ENCODE measurements at regions not wholly inside any gene's neighbourhood (a gene's known extent, or its start where the extent isn't known, plus 50 kb on each side); places are given as distances from the start of the nearest gene placed in this dataset.

DNA sequence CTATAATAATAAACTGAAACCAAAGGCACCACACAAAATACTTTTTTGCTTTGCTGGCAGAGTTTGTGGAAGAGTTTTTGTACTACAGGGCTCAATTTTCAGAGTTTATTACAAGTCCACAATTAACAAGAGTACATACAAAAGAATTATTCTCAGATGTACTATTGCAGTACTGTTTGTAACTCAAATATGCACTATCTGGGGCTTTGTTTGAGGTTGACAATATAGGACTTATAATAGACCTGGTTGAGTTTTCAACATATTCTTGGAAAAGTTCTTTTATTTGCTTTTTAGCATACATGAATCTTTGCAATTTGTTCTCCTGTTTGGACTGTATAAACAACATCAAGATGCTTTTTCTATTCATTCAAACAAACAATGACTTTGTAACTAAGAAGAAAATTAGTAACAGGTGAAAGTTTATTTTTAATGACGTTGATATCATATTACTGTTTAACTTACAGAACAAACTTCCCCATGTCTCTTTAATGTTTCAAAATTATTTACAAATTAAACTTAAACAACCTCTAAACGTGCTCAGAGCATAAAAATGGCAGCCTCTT lies 407.4 kb upstream of the PRICKLE1 start:
- RAD21 ChIA-PET (ENCODE audit: low non-redundant PET in 1 of 2, low total read pairs in 2 of 2, uncharacterized antibody in 2 of 2, unreplicated experiment in 2 of 2), result no interaction called here
- Histone ChIP-seq H3K27me3 (ENCODE audit: insufficient read depth, low read length) (no peaks in the 10 kb centered on the region), H3K9ac (ENCODE audit: low read length) (no peak overlapping the region), H2AFZ (ENCODE audit: low read depth, low read length, poor library complexity, severe bottlenecking) (no peak overlapping the region), H3K4me3 (replicated peaks in 1 of 2; ENCODE audit: low read depth in 1 of 2, low read length in 2 of 2) (no peak overlapping the region), H4K20me1 (ENCODE audit: insufficient read depth) (no peaks in the 10 kb centered on the region), H3K9me2 (ENCODE audit: insufficient read depth) (no peaks in the 10 kb centered on the region), H3K36me3 (ENCODE audit: control insufficient read depth in 1 of 2, insufficient read depth in 2 of 2, low read length in 2 of 2) (no peaks in the 10 kb centered on the region), H3K79me2 (ENCODE audit: insufficient read depth, low read length) (no peaks in the 10 kb centered on the region), H3K9me3 (ENCODE audit: control insufficient read depth in 1 of 2, insufficient read depth in 1 of 2, low read depth in 1 of 2, low read length in 2 of 2) (no peaks in the 10 kb centered on the region), H3K27ac (ENCODE audit: low read depth, low read length) (no peak overlapping the region), H3K4me1 (ENCODE audit: control insufficient read depth in 1 of 2, insufficient read depth in 2 of 2, low read length in 2 of 2) (no peaks in the 10 kb centered on the region), H3K4me2 (ENCODE audit: low read length) (no peak overlapping the region)
- POLR2A ChIA-PET, result no interaction called here
- no TSS peak for BruUV-seq (replicated peaks)
- CTCF ChIA-PET, result no interaction called here
- DNase-seq (ENCODE audit: low read depth, low spot score) (no peak), ATAC-seq (no peak)
- TF ChIP-seq FOSL1 (IDR thresholded peaks at IDR 0.05; ENCODE audit: low read depth) (no peak), SIN3A (IDR thresholded peaks at IDR 0.05; ENCODE audit: low read depth) (no peak), ZFX (IDR thresholded peaks at IDR 0.05) (no peak), TCF7L2 (IDR thresholded peaks at IDR 0.05; ENCODE audit: borderline replicate concordance, extremely low read depth, insufficient read depth, insufficient read length) (no peak), EGR1 (IDR thresholded peaks at IDR 0.05; ENCODE audit: low read depth) (no peak), POLR2A (IDR thresholded peaks at IDR 0.05; ENCODE audit: borderline replicate concordance, extremely low read depth, insufficient read depth, insufficient read length) (no peak), EZH2 (IDR thresholded peaks at IDR 0.05) (no peak), ZNF274 (IDR thresholded peaks at IDR 0.05; ENCODE audit: low read depth, low read length) (no peak), POLR2AphosphoS5 (IDR thresholded peaks at IDR 0.05; ENCODE audit: low read depth, low read length) (no peak), JUND (IDR thresholded peaks at IDR 0.05) (no peak), RAD21 (IDR thresholded peaks at IDR 0.05; ENCODE audit: low read depth) (no peak), SRF (IDR thresholded peaks at IDR 0.05; ENCODE audit: low read depth) (no peak), ELF1 (IDR thresholded peaks at IDR 0.05; ENCODE audit: borderline replicate concordance, low read depth) (no peak)
- TF ChIP-seq, protein P1, sequence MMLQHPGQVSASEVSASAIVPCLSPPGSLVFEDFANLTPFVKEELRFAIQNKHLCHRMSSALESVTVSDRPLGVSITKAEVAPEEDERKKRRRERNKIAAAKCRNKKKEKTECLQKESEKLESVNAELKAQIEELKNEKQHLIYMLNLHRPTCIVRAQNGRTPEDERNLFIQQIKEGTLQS (IDR thresholded peaks at IDR 0.05), result no peak
- TF ChIP-seq, protein P2, sequence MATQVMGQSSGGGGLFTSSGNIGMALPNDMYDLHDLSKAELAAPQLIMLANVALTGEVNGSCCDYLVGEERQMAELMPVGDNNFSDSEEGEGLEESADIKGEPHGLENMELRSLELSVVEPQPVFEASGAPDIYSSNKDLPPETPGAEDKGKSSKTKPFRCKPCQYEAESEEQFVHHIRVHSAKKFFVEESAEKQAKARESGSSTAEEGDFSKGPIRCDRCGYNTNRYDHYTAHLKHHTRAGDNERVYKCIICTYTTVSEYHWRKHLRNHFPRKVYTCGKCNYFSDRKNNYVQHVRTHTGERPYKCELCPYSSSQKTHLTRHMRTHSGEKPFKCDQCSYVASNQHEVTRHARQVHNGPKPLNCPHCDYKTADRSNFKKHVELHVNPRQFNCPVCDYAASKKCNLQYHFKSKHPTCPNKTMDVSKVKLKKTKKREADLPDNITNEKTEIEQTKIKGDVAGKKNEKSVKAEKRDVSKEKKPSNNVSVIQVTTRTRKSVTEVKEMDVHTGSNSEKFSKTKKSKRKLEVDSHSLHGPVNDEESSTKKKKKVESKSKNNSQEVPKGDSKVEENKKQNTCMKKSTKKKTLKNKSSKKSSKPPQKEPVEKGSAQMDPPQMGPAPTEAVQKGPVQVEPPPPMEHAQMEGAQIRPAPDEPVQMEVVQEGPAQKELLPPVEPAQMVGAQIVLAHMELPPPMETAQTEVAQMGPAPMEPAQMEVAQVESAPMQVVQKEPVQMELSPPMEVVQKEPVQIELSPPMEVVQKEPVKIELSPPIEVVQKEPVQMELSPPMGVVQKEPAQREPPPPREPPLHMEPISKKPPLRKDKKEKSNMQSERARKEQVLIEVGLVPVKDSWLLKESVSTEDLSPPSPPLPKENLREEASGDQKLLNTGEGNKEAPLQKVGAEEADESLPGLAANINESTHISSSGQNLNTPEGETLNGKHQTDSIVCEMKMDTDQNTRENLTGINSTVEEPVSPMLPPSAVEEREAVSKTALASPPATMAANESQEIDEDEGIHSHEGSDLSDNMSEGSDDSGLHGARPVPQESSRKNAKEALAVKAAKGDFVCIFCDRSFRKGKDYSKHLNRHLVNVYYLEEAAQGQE (IDR thresholded peaks at IDR 0.05; ENCODE audit: low read depth), result no peak
- TF ChIP-seq, protein P3, sequence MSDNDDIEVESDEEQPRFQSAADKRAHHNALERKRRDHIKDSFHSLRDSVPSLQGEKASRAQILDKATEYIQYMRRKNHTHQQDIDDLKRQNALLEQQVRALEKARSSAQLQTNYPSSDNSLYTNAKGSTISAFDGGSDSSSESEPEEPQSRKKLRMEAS (IDR thresholded peaks at IDR 0.05), result no peak
- TF ChIP-seq, protein P4, sequence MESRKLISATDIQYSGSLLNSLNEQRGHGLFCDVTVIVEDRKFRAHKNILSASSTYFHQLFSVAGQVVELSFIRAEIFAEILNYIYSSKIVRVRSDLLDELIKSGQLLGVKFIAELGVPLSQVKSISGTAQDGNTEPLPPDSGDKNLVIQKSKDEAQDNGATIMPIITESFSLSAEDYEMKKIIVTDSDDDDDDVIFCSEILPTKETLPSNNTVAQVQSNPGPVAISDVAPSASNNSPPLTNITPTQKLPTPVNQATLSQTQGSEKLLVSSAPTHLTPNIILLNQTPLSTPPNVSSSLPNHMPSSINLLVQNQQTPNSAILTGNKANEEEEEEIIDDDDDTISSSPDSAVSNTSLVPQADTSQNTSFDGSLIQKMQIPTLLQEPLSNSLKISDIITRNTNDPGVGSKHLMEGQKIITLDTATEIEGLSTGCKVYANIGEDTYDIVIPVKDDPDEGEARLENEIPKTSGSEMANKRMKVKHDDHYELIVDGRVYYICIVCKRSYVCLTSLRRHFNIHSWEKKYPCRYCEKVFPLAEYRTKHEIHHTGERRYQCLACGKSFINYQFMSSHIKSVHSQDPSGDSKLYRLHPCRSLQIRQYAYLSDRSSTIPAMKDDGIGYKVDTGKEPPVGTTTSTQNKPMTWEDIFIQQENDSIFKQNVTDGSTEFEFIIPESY (IDR thresholded peaks at IDR 0.05; ENCODE audit: extremely low read depth, insufficient replicate concordance, low read length), result no peak
- intact Hi-C loops (cut with micrococcal nuclease), result no loop called here
